Fibroblast of the conjunctiva (primary cell): ENCODE measurements at regions not wholly inside any gene's neighbourhood (a gene's known extent, or its start where the extent isn't known, plus 50 kb on each side); places are given as distances from the start of the nearest gene placed in this dataset.
"Not testable (repeated sequence)": the region's sequence is repeated elsewhere in the genome, so short reads cannot be mapped to it uniquely, and the experiment has no call there.

Experiments used
- DNase-seq: peaks from one replicate; pipeline ENCODE4 v3.0.0-alpha.2; 2010; ENCODE audit warnings: low read depth

- DNase-seq = no peak
These were observed 73.3 kb upstream of the ALCAM start for GRCh38 chr3:105293441-105293840.

GRCh38 chr3:105296182-105296822 lies 70.4 kb upstream of the ALCAM start:
- DNase-seq = not testable (repeated sequence)

GRCh38 chr3:105304487-105304886 lies 62.2 kb upstream of the ALCAM start:
- DNase-seq = no peak

GRCh38 chr3:105315144-105315543 lies 51.6 kb upstream of the ALCAM start:
- no peak for DNase-seq

- no peak for DNase-seq
These were observed 50.9 kb upstream of the ALCAM start for GRCh38 chr3:105315815-105316214.

GRCh38 chr3:105316331-105316730 lies 50.4 kb upstream of the ALCAM start:
- no peak for DNase-seq
